ENCODE measurements at regions not wholly inside any gene's neighbourhood (a gene's known extent, or its start where the extent isn't known, plus 50 kb on each side); places are given as distances from the start of the nearest gene placed in this dataset.
"Not testable (repeated sequence)": the region's sequence is repeated elsewhere in the genome, so short reads cannot be mapped to it uniquely, and the experiment has no call there.

DNA sequence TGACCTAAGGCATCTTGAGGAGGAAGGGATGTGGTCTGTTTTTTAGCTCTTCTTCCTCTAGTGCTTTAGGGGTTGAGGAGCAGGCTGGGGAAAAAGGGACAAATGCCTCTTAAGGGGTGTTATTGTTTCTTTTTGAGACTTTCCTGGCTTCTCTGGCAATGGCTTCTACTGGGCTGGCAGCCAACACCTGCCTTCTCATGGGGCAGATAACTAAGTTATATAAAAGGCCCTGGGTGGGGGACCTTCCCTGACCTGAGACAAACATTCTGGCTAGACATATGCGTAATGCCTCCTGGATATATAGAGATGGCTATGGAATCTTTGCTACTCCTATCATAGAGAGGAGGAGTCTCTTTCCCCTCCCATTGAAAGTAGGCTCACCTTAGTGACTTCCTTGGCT, 179.2 kb upstream of the PROK2 start:
- in situ Hi-C loops (cut with MboI; ENCODE audit: low sequenced_read_pairs) = no loop called here

DNA sequence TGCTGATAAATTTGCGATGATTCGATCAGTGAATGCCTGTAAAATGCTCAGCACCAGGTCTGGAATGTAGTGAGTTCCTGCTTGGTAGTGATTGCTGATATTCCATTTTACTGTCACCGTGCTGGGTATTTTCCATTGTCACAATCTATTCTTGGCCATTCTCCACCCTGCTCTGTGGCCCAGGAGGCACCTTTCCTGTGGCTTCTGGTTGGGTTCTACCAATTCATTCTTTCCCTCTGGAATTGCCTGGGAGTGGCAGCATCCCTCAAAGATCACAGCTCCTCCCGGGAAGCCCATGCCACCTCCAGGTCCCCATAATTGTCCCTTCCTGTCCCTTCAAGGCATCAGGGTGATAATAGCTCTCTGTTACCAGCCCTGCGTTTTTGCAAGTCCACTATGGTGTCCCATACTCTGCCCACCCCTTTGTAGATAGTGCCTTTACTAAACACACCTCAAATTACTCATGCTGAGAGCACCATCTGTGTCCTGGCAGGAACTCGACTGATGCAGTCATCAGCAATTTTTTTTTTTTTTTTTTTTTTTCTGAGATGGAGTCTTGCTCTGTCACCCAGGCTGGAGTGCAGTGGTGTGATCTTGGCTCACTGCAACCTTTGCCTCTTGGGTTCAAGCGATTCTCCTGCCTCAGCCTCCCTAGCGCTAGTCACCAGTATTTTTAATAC, 177.8 kb upstream of the PROK2 start:
- in situ Hi-C loops (cut with MboI; ENCODE audit: low sequenced_read_pairs) = no loop called here

DNA sequence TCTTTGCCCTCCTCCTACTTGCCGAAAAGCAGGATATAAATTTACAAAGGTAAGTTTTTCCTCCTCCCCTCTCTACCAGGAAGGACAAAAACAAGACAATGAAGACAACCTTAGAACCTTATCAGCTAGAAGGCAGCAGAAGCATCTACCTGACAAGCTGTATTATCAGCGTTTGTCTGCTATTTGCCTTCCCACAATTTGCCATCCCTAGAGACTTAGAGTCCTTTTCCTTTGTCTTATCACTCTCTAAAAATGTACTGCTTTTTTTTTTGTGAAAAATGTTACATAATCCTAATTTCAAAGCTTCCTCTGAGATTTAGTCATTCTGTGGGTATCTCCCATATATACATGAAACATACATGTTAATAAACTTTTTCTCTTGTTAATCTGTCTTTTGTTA, 176.9 kb upstream of the PROK2 start:
- in situ Hi-C loops (cut with MboI; ENCODE audit: low sequenced_read_pairs) = no loop called here

DNA sequence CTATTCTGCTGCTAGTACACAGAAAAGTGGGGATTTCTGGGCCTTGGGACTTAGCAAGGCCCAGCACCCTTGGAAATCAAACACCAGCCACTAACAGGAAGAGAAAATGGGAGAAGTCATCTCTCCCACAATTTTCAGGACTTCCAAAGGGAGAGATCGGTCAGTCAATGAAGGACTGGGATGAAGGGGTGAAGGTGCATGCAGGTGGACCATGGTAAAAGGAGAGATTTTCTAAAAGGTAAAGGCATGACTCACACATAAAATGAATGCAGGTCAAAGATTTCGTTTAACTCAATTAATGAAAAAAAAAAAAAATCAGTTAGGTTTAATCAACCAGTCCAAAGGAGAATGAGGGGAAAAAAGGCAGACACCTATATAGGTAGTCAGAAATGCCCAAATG, 176.4 kb upstream of the PROK2 start:
- in situ Hi-C loops (cut with MboI; ENCODE audit: low sequenced_read_pairs) = no loop called here

DNA sequence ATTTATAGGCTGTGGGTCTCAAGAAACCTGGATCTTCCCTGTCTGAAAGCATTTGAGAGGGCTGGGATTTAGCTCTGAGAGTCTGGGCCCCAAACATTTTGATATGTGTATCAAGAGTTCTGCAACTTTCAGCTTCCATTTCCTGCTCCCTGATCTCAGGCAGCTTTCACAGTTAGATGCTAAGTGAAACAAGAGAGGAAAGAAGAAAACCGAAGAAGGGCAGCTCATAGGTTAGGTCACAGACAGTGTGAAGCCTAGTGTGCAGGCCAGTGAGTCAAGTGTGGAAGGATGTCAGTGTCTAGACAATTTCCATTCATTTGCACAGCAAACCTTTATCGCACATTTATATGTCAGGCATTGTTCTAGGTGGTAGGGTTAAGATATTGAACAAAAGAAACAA, 173.6 kb upstream of the PROK2 start:
- in situ Hi-C loops (cut with MboI; ENCODE audit: low sequenced_read_pairs) = no loop called here

DNA sequence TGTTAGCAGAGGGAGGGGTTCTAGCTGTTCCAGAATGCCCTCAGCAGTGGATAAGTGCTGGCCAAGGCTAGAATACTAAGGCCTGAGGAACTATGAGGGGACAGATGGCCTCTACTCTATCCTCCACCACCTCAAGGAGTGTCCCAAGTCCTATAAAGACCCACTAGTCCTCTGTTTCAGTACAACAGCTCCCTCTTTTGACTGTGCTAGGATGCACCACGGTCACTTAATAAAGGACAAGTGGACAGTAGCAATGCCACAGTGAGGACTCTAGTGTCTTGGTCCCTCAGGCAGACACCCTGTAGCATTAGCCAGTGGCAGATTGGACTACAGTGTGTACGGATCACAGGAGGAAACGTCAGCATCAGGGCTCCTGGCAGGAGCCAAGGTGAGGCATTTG, 171.8 kb upstream of the PROK2 start:
- in situ Hi-C loops (cut with MboI; ENCODE audit: low sequenced_read_pairs) = no loop called here

DNA sequence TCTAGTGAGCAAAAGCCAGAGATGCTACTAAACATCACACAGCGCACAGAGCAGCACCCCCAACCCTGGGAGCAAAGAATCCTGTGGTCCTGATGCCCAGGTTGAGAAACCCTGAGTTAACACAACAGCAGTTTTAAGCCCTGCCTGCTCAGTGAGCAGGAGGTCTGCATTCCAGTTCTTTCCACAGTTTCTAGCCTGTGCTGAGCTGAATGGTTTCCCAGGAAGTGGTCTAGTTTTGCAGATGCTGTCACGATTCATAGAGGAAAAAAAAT, 171.1 kb upstream of the PROK2 start:
- in situ Hi-C loops (cut with MboI; ENCODE audit: low sequenced_read_pairs) = no loop called here

DNA sequence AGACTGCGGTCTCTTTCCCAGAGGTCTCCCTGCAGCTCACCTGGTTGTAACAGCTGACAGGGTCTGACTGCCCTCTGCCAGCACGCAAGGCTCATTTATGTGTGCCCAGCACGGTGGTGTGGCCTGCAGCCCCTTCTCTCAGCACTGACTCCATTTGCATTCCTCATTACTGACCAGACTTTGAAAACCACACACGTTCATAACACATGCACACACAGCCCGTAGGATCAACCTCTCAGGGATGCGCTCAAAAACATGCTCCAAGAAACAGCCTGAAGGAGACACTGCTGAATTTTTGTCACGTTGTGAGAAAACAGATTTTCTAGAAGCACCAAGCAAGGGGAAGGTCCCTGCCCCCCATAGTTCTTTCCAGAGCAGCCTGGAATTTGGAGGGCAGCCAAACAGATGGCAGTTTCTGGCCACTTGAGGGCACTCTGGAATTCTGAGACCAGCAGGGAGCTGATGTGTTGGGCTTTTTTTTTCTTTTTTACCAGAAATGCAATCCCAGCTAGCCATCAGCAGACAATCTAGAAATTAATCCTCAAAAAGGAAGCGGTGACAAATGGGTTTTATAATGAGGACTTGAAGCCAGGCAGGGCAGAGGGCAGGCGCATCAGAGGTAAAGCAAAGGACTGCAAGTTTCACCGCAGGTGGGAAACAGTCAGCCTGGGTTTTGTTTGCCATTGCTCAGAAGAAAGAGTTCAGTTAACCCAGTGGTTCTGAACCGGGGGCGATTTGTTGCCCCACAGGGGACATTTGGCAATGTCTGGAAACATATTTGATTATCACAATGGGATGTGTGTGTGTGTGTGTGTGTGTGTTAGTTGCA, 170.5 kb upstream of the PROK2 start:
- in situ Hi-C loops (cut with MboI; ENCODE audit: low sequenced_read_pairs) = no loop called here

DNA sequence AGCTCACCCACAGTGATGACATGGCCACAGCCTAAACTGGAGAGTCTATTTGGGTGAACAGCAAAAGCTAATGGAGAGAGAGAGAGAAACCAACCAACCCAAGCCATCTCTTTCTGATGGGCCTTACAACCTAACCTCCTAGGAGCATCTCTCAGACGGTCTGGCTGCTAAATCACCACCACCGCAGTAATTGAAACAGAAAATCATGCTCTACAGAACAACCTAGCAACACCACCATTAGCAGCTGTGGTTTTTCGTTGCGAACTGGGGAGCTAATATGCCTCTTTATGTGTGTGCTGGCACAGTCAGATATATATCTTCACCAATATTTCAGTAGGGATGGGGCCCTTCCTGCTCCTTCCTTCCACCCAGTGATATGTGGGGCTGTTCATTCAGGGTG, 166.9 kb upstream of the PROK2 start:
- in situ Hi-C loops (cut with MboI; ENCODE audit: low sequenced_read_pairs) = no loop called here

DNA sequence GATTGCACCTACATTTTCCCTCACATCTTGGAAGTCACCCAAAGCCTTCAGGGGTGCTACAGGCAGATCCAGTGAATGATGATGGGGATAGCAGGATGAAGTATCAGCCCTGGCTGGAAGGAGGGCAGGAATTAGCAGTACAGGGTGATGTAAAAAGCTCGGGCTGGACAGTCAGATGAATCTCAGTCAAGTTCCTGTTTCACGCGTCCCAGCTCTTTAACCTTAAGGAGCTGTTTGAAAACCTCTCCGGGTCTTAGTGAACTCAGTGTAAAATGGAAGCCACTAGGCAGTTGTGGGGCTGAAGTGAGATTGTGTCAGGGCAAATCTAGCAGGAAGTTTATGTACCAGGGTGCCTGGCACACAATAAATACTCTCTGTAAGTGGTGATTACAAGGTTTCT, 166.4 kb upstream of the PROK2 start:
- in situ Hi-C loops (cut with MboI; ENCODE audit: low sequenced_read_pairs) = no loop called here

DNA sequence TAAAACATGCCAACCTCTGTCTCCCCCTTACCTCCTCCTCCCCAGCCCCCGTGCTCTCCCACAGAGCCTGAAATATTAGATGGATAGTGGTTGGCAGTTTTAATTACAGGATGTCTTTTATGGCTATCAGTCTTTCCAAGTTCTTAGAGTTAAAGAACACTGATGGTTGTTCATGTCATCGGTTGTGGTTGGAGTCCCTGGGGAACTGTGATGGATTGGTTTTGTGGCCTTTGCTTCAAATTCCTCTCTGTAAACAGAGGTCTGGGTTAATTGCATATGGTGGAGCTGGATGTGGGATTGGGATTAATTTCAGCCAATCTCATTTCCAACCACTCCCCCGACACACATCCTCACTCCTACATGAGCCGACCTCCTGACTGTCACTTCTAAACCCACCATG, 164.5 kb upstream of the PROK2 start:
- in situ Hi-C loops (cut with MboI; ENCODE audit: low sequenced_read_pairs) = no loop called here

DNA sequence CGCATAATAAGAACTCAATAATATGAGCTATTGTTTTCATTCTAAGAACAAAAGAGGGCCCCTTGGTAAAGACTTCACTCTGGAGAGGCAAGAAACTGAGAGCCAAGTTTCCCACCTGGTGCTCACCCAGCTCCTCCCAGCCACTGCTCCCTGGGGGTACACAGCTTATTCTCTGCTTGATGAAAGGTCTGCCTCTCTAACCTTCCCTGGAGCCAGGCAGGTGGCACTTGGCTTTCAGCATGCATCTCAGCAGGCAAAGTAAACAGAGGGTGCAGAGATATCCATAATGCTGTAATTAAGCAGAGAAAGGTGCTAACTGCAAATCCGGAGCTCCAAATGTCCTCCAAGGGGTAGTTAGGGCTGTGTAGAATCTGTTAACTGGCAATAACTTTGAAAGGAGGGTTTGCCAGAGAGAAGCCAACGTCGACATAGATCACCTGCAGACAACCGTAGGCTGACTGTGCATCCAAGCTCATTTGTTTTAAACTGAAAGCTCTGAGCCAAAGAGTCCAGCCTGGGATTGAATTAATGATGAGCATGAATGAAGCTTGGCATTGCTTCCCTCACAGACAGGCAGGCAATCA, 159.6 kb upstream of the PROK2 start:
- in situ Hi-C loops (cut with MboI; ENCODE audit: low sequenced_read_pairs) = no loop called here

DNA sequence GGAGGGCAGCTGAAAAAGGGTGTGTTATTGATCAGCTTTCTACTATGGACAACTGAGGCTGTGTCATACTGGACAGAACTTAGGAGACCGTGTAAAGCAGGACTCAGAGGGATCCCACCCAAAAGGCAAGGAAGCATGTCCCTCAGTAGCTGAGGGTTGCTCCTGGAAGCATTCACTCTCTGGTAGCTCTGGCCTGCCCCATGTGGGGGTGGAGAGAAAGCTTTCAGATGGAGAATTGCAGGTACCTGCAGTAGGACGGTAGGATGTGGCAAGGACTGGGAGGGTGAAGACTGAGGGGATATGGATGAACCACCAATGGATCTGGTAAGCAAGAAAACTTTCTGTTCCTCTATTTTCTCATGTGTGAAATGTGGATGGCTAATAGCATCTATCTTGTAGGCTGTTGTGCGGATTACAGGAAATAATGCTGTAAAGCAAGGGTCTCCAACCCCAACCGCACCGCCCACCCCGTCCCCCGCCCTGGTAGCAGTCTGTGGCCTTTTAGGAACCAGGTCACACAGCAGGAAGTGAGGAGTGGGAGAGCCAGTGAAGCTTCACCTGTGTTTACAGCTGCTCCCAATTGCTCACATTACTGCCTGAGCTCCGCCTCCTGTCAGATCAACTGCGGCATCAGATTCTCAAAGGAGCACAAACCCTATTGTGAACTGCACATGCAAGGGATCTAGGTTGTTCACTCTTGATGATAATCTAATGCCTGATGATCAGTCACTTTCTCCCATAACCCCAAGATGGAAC, 157.7 kb upstream of the PROK2 start:
- in situ Hi-C loops (cut with MboI; ENCODE audit: low sequenced_read_pairs) = no loop called here

DNA sequence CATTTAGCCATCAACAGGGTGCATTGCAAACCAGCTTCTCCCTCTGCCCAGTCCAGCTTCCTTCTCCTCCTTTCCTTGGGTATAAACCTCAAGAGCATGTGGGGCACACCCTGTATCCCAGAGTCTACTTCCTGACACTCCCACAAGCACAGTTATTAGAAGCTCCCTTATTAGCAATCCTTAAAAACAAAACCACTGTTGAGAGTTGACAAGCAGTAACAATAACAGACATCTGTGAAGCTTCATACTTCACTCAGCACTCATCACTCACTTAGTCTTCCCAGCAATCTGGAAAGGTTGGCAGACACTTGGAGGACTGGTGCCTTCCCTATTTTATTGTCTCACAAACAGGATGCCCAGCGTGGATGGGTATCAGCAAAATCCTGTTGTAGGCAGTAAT, 155.5 kb upstream of the PROK2 start:
- in situ Hi-C loops (cut with MboI; ENCODE audit: low sequenced_read_pairs) = no loop called here

DNA sequence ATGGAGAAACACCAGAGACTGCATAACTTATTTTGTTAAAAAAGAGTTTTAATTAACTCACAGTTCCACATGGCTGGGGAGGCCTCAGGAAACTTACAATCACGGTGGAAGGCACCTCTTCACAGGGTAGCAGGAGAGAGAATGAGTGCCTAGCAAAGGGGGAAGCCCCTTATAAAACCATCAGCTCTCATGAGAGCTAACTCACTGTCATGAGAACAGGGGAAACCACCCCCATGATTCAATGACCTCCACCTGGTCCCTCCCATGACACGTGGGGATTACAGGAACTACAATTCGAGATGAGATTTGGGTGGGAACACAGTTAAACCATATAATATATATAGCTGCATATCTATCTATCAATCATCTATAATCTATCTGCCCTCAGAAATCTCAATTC, 153.1 kb upstream of the PROK2 start:
- in situ Hi-C loops (cut with MboI; ENCODE audit: low sequenced_read_pairs) = not testable (repeated sequence)

DNA sequence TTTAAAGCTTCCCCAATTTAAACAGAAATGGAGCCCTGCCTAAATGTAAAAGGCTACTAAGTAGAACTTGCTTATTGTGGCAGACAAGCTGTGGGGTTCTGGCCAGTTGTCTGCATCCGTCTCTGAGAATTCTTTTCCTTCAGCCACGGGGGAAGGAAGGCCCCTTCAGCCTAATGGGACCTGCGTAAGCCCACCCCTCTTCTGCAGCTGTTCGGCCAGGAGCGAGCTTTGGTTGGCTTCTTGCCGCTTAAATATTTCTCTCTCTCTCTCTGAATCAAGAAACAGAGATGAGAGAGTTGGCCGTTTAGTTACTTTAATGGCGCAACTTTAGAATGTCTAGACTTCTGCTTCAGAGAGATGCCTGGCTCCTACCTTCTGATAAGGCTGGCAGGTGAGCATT, 151.7 kb upstream of the PROK2 start:
- in situ Hi-C loops (cut with MboI; ENCODE audit: low sequenced_read_pairs) = no loop called here

DNA sequence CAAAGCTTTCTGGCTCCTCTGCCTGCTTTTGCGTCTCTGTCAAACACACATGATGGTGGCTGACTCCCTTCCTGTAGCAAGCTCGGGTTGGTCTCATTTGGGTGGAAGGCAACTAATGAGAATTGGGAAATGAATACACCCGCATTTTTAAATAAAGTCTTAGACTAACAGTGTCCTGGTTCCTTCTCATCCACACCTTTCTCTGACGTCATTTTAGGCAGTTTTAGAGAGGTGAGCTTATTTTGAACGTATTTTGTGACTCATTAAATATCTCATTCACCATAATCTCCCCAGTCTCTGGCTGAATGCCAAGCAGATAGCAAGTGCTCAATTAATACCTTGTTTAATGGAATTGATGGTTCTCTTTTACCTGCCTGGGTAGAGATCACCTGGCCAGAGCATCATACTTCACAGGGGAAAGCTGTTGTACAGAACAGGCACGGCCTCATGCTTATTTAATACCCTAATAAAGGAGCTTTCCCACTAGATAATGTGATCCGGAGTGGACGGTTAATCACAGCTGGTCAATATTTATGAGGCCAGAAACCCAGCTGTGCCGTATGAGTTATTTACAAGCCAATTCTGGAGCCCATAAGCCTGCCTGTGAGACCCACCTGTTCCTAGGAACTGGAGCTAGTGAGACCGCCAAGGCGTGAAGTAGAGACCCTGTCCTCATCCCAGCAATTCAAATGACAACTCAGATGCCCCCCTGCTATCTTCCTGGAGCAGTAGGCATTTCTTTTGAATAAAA, 149.7 kb upstream of the PROK2 start:
- in situ Hi-C loops (cut with MboI; ENCODE audit: low sequenced_read_pairs) = no loop called here

DNA sequence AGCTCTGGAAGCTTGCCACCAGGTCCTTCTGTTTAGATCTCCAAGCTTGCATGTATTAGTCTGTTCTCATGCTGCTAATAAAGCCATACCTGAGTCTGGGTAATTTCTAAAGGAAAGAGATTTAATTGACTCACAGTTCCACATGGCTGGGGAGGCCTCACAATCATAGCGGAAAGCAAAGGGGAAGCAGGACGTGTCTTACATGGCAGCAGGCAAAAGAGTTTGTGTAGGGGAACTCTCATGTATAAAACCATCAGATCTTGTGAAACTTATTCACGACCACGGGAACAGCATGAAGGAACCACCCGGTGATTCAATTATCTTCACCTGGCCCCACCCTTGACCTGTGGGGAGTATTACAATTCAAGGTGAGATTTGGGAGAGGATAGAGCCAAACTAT, 147.0 kb upstream of the PROK2 start:
- in situ Hi-C loops (cut with MboI; ENCODE audit: low sequenced_read_pairs) = no loop called here

DNA sequence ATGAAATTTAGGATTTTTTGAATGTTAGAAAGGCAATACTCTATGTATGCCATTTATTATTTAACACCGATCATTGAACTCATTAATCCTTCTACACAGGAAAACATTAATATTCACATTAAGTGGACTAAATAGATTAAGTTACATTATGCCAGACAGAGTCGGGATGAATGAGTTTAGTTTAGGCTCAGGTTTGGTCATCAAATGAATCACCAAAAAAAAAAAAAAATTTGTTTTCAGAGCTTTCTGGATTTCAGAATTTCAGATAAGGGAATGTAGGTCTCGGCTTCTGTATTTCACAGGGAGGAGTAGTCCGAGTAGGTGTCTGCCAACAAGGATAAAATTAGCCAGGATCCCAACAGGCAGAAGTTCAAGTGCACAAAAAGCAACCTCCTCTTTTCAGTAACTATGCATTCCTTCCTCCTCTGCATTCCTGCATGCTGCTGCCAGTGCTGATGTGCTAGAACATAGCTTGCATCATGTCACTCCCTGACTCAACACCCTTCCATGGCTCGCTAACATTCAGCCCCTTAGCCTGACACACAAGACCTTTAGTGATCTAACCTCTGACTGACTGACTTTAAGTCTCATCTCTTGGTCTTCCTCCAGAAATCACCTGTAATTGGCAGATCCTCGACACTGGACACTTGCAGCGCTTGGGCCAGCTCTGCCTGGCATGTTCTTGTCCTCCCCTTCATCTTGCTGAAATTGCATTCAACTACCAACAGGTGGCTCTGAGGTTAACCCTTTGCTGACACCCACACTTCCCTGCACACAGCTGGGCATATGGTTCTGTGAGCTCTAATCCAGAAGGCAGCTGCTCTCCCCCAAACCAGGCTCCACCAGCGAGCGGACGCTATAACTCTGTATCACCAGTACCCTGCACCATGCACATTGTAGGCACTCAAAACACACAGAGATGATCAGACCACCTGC, 145.4 kb upstream of the PROK2 start:
- in situ Hi-C loops (cut with MboI; ENCODE audit: low sequenced_read_pairs) = no loop called here

DNA sequence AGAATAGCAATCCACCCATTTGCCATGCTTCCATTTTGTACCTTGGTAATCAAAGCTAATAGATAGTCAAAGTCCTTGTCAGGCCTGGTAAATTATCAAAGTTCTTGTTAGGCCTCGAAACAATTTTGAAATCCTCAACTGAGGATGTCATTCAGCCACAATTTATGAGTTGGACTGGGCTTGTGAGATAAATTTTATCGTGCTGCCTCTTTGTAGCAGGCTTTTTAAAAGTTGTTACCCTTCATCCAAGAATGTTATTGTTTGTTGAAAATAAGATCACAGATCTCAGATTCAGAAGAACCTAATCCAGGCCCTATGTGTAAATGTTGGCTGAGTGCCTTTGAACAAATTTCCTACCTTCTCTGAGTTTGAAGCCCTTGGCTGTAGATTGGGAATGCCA, 143.3 kb upstream of the PROK2 start:
- in situ Hi-C loops (cut with MboI; ENCODE audit: low sequenced_read_pairs) = no loop called here

Data from HL-60/S4 treated with phorbol 12-myristate 13-acetate at 8.2 ng/mL for 4 days and 3 days (cell line).